LNCaP clone FGC (cell line): ENCODE measurements at regions not wholly inside any gene's neighbourhood (a gene's known extent, or its start where the extent isn't known, plus 50 kb on each side); places are given as distances from the start of the nearest gene placed in this dataset.

Experiments used
- DNase-seq: peaks from one replicate; pipeline ENCODE4 v3.0.0-alpha.2; 2011; ENCODE audit warnings: low read depth
- H3K4me3 ChIP-seq: 2 replicates; pipeline ENCODE4 v1.5.1; 2011; ENCODE audit warnings: mild to moderate bottlenecking, low read depth, low read length, control low read depth
- TF ChIP-seq, protein P1 (sequence below): IDR thresholded peaks from 2 replicates; pipeline ENCODE4 v1.5.1; 2012; ENCODE audit warnings: mild to moderate bottlenecking; ENCODE audit not compliant: control insufficient read depth, insufficient read depth; ENCODE audit errors: extremely low read depth

DNA sequence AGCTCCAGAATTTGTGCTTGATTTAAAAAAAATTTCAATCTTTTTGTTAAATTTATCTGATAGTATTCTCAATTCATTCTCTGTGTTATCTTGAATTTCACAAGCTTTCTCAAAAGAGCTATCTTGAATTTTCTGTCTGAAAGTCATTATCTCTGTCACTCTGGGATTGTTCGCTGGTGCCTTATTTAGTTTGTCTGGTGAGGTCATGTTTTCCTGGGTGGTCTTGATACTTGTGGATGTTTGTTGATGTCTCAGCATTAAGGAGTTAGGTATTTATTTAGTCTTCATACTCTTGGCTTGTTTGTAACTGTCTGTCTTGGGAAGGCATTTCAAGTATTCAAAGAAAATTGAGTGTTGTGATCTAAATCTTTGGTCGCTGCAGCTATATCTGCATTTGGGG is 106.3 kb downstream of the TNFSF13B start:
- no peak overlapping the region for H3K4me3 ChIP-seq
- TF ChIP-seq, protein P1, sequence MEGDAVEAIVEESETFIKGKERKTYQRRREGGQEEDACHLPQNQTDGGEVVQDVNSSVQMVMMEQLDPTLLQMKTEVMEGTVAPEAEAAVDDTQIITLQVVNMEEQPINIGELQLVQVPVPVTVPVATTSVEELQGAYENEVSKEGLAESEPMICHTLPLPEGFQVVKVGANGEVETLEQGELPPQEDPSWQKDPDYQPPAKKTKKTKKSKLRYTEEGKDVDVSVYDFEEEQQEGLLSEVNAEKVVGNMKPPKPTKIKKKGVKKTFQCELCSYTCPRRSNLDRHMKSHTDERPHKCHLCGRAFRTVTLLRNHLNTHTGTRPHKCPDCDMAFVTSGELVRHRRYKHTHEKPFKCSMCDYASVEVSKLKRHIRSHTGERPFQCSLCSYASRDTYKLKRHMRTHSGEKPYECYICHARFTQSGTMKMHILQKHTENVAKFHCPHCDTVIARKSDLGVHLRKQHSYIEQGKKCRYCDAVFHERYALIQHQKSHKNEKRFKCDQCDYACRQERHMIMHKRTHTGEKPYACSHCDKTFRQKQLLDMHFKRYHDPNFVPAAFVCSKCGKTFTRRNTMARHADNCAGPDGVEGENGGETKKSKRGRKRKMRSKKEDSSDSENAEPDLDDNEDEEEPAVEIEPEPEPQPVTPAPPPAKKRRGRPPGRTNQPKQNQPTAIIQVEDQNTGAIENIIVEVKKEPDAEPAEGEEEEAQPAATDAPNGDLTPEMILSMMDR = no peak
- DNase-seq = no peak

DNA sequence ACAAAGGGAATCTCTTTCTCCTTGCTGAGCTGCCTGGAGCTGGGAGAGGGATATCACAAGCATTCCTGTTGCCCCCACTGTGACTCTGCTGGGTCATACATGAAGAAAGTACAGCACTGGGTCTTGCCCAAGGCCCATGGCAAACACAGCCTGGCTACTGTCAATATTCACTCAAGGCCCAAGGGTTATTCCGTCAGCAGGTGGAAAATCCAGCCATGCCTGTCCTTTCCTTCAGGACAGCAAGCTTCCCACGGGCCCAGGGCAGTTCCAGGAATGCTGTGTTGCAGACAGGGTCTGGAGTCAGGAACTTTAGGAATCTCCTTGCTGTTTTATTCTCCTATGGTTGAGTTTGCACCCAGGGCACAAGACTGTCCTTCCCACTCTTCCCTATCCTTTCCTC is 106.8 kb downstream of the TNFSF13B start:
- H3K4me3 ChIP-seq = no peak overlapping the region
- DNase-seq = no peak
- TF ChIP-seq, protein P1 = no peak

DNA sequence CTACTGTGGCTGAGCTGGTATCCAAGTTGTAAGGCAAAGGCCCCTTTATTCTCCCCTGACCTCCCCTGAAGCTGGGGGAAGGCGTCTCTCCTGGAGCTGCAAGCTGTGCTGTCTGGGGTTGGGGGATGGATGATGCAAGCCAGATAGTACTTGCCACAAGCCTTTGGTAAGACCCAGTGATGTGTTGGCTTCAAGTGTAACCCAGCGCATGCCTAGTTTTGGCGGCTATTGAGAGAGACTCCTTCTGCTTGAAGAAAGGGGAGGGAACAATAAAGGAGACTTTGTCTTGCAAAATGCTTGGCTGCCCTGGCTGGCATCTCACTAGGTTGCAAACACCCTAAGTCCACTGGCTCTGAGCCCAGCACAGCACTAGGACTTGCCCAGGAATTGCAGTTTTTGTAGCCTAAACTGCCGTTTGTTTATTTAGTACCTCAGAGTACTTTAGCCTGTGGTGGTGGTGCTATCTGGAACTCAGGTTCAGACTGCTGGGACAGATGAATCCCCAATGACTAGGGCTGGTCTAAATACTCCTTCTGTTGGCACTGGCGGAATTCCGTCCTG is 108.2 kb downstream of the TNFSF13B start:
- DNase-seq = no peak
- no peak overlapping the region for H3K4me3 ChIP-seq
- TF ChIP-seq, protein P1 = no peak

DNA sequence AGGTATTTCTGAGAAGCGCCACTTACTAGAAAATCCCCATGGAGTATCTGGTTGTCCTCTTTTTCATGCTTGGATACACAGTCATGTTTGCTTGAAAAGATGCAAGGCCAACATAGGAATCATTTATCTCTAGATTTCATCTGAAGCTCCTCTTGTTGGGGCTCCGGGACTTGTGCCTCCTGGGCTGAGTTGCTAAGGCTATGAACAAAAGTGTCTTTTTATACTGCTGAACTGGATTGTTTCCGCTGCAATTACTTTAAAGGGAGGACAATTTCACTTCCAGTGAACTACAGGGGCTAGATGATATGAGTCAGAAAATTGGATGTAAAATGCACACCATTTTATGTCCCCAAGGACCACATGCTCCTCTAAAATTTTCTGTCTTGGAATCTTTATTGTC is 114.1 kb downstream of the TNFSF13B start:
- no peak for DNase-seq
- TF ChIP-seq, protein P1 = no peak
- H3K4me3 ChIP-seq = no peak overlapping the region

DNA sequence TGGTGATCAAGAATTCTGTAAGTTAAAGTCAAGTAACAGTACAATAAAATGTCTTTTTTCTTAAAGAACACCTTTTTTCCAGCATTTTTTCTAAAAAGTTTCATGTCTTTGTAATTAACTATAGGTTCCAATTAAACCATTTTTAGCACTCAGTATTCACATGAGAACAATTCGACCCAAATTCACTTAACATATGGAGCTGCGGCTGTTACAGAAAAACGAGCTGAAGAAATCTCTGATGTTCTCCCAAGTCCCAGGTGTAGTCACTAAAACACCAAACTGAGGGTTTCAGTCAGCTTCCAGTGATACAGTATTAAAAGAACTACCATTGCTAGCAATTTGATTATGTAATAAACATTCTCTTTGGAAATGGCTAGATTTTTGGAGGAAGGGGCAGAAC is 117.6 kb downstream of the TNFSF13B start:
- TF ChIP-seq, protein P1 = no peak
- no peak for DNase-seq

DNA sequence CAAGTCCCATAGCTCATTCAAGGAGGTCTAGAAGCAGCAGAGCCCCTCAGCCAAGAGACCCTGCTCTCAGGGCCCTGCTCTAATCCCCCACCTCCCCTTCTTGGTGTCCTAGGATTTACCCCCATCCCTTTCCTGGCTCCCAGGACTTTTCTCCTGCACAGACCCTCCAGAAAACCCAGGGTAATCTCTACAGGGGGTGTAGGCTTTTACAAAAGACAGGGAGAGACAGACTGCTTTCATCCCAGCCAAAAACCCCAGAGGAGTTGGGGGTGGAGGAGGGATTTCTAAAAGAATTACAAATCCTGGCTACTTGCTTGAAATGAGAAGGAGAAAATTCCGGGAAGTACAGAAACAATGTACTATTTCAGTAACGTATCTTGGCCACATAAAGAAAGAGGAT is 133.3 kb downstream of the TNFSF13B start:
- no peak for DNase-seq
- TF ChIP-seq, protein P1 = no peak
- no peak overlapping the region for H3K4me3 ChIP-seq

More for the DNA sequence above, 117.6 kb downstream of the TNFSF13B start:
- no peak overlapping the region for H3K4me3 ChIP-seq

DNA sequence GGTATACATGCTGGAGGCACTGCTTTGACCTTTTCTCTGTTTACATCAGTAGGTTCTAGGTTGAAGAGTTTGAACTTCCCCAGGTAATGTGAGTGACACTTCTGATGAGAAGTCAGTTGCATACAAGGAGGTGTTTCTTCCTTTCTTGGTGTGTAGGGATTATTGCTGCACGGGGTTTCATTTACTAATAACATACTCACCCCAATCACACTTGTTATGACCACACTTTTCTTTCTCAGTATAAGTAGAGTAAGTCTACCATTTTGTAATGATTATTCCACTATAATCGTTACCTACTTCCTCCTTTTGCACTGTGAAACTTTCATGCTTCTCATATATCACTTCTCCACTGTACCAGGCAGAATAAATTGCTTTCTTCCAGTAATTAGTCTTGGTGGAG is 138.0 kb downstream of the TNFSF13B start:
- TF ChIP-seq, protein P1 = no peak
- no peak overlapping the region for H3K4me3 ChIP-seq
- no peak for DNase-seq
